HG03460 (cell line): ENCODE measurements at regions not wholly inside any gene's neighbourhood (a gene's known extent, or its start where the extent isn't known, plus 50 kb on each side); places are given as distances from the start of the nearest gene placed in this dataset.
A peak's percentile ranks its signal among the peaks of the same experiment; 100 is the strongest.
"Not testable (repeated sequence)": the region's sequence is repeated elsewhere in the genome, so short reads cannot be mapped to it uniquely, and the experiment has no call there.

Experiments
- ATAC-seq: cut with Tn5 transposase; IDR thresholded peaks from one replicate; pipeline ENCODE4 v1.9.1; 2021; ENCODE audit not compliant: unreplicated experiment

DNA sequence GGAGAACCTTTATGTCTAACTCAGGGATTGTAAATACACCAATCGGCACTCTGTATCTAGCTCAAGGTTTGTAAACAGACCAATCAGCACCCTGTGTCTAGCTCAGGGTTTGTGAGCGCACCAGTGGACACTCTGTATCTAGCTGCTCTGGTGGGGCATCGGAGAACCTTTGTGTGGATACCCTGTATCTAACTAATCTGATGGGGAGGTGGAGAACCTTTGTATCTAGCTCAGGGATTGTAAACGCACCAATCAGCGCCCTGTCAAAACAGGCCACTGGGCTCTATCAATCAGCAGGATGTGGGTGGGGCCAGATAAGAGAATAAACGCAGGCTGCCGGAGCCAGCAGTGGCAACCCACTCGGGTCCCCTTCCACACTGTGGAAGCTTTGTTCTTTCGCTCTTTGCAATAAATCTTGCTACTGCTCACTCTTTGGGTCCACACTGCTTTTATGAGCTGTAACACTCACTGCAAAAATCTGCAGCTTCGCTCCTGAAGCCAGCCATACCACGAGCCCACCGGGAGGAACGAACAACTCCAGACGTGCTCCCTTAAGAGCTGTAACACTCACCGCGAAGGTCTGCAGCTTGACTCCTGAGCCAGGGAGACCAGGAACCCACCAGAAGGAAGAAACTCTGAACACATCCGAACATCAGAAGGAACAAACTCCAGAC is 1673.2 kb upstream of the B3GALT2 start:
- ATAC-seq, result not testable (repeated sequence)

DNA sequence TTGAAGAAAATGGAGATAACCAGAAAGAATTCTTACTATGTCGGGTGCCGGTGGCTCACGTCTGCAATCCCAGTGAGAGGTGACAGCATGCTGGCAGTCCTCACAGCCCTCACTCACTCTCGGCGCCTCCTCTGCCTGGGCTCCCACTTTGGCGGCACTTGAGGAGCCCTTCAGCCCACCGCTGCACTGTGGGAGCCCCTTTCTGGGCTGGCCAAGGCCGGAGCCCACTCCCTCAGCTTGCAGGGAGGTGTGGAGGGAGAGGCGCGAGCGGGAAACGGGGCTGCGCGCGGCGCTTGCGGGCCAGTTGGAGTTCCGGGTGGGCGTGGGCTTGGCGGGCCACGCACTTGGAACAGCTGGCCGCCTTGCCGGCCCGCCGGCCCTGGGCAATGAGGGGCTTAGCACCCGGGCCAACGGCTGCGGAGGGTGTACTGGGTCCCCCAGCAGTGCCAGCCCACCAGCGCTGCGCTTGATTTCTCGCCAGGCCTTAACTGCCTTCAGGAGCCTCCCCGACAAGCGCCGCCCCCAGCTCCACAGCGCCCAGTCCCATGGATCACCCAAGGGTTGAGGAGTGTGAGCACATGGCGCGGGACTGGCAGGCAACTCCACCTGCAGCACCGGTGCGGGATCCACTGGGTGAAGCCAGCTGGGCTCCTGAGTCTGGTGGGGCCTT is 1672.5 kb upstream of the B3GALT2 start:
- not testable (repeated sequence) for ATAC-seq

DNA sequence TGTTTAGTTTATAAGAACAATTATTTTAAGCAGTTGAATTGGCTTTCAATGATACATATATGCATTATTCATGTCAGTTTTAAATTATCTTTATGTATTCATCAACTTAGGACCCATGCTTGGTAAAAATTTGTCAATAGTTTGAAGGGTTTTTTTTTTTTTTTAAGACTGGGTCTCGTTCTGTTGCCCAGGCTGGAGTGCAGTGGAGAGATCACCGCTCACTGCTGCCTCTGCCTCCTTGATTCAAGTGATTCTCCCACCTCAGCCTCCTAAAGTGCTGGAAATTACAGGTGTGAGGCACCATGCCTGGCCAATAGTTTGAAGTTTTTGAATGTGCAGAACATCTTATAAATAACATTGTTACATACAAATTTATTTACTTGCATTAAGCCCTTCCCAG is 1671.0 kb upstream of the B3GALT2 start:
- ATAC-seq, result no peak

DNA sequence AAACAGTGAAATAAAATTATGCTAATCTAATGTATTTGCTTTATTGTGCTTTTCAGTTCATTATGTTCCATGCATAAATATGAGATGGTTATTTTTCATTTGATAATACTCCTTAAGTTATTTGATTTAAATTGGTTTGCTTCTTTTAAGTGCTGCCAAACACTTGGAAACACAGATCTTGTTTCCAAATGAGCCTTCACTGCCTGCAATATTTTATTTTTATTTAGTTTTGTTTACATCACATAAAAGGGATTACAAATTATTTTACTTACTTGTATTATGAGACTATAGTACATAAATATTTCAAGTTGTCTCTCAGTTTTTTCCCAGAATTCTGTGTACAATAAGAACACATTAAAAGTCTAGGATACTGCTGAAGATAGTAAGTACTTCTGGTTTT is 1662.4 kb upstream of the B3GALT2 start:
- ATAC-seq, result no peak

DNA sequence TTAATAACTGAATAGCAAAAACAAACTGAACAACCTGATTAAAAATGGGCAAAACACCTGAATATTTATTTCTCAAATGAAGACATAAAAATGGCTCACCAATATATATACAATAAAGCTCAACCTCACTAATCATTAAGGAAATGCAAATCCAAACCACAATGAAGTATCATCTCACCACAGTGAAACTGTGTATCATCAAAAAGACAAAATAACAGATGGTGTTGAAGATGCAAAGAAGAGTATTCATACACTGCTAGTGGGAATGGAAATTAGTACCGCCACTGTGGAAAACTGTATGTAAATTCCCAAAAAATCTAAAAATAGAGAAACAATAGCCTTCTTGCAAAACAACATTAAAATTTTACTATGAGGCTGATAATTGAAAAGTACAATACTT is 1660.1 kb upstream of the B3GALT2 start:
- peak; percentile 87 for ATAC-seq

DNA sequence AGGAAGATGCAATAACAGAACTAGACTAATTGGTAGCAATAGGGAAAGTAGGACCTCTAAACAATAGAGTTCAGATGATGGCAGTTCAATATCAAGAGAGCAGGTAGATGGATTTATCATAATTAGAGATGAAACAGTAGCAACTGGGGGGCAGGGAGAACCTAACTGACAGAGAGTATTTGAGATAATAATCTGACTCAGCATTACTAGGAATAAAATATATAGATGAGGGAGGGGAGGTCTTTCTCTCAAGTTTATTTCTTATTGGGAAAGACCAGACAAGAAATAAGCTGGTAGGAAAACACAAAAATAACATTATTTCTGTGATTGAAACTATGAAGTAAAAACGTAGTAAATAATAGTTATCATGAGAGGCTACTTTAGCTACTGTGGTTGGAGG is 1656.7 kb upstream of the B3GALT2 start:
- ATAC-seq, result no peak

DNA sequence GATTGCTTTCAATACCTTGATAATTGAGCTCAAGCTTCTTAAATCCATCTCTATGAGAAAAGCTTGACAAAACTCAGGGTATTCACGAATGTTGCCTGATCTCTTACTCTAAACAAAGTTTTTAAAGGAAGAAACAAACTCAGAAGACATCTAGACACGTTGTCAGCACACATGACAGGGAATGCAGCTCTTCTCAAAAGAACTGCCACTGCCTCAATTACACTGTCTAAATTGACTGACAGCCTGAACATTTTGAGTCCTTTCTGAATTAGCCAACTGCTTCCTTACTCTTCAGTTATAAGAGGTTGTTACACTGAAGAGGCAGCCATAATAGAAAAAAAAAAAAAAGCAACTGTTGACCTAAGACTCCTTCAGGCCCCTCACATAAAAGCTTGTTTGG is 1646.7 kb upstream of the B3GALT2 start:
- no peak for ATAC-seq

DNA sequence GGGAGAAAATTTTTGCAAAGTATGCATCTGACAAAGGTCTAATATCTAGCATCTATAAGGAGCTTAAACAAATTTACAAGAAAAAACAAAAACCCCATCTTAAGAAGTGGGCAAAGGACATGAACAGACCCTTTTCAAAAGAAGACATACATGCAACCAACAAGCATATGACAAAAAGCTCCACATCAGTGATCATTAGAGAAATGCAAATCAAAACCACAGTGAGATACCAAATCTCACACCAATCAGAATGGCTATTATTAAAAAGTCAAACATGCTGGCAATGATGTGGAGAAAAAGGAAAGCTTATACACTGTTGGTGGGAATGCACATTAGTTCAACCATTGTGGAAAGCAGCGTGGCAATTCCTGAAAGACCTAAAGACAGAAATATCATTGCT is 1645.2 kb upstream of the B3GALT2 start:
- not testable (repeated sequence) for ATAC-seq

DNA sequence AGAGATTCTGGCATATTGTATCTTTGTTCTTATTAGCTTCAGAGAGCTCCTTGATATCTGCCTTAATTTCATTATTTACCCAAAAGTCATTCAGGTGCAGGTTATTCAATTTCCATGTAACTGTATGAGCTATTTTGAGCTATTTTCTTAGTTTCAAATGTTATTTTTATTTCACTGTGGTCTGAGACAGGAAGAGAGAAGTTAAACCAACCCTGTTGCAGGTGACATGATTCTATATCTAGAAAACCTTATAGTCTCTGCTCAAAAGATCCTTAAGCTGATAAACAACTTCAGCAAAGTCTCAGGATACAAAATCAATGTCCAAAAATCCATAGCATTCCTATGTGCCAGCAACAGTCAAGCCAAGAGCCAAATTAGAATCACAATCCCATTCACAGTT is 1644.0 kb upstream of the B3GALT2 start:
- ATAC-seq, result peak; percentile 83

DNA sequence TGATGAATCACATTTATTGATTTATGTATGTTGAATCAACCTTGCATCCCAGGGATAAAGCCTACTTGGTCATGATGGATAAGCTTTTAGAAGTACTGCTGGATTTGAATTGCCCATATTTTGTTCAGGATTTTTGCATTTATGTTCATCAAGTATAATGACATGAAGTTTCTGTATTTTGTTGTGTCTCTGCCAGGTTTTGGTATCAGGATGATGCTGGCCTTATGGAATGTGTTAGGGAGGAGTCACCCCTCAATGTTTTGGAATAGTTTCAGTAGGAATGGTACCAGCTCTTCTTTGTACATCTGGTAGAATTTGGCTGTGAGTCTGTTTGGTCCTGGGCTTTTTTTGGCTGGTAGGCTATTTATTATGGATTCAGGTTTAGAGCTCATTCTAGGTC is 1643.1 kb upstream of the B3GALT2 start:
- ATAC-seq, result no peak

DNA sequence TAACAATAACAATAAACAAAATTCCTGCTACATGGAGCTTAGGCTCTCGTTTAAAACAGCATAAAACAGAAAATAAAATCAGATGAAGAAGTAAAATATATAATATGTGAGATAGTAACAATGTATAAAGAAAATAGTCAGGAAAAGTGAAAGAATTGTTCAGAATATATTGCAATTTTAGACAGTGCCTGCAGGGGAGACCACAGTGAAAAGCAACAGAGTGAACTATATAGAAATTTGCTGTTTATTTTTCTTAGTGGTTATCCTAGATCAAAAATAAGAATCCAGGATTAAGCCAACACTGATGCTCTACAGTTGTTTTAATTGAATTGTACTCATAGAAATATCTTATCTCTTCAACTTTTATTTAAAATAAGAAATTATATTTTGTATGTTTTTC is 1639.0 kb upstream of the B3GALT2 start:
- no peak for ATAC-seq

DNA sequence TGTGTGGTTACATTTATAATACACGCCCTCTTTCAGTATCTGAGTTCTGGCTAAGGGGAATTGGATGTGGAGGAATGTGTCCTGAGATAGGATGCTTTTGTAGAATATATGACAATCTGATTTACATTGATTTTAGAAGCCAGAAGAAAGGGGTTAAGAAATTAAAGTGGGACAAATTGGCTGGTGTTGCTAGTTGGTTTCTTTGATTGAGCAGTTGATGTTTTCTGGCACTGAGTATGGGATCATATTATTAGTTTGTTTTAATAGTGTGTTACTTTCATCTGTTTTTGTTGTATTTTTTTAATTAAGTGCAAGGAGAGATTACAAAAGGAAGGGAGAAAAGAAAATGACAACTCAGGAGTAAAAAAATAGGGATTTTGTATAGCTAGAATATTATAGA is 1634.7 kb upstream of the B3GALT2 start:
- ATAC-seq, result no peak

DNA sequence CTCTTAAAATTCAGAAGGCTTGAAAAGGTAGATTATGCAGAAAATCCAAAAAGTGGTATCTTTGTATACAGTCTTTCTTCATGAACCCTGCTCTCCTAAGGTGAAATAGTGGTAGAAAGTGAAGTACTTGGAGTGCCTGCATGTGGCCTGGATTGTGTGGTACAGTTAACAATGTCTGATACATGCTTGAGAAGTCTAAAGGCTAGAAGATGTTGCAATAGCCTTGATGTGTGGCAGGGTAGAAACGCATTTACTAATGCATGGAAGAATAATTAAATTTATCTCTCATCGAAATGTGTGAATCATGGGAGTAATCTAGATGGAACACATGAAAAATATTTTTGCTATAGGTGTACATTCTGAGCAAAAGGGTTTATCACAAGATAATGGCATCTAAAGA is 1632.3 kb upstream of the B3GALT2 start:
- no peak for ATAC-seq

DNA sequence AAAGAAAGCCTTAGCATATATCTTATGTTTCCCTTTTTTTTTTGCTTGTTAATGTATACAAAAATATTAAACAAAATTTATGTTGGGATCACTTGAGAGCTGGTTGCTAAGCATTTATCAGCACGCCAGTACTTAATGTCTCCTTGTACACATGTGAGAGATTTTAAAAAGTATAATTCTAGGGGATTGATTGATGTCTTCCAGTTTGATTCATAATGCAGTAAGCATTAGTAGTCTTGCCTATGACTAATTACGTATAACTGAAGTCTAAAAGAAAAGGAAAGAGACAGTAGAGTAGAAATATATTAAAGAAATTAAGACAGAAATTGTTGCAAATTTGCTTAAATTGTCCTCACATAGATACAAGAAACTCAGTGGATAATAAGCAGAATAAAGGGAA is 1630.4 kb upstream of the B3GALT2 start:
- ATAC-seq, result no peak

DNA sequence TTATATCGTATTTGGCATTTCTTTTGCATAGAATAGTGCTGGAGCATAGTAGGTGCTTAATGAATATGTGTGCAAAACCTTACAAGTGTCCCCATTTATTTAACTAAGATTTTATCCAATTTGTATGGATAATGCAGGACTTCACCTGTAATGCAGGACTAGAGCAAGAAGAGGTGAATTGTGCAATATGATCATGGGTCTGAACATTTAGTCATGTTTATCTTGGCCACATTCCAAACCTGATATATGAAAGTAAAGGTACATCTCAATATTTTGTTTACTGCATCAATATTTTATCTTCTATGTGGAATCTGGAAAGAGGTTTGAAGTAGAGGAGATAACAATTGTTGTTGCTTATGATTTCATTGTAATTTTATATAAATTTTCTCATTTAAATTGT is 1626.7 kb upstream of the B3GALT2 start:
- no peak for ATAC-seq

DNA sequence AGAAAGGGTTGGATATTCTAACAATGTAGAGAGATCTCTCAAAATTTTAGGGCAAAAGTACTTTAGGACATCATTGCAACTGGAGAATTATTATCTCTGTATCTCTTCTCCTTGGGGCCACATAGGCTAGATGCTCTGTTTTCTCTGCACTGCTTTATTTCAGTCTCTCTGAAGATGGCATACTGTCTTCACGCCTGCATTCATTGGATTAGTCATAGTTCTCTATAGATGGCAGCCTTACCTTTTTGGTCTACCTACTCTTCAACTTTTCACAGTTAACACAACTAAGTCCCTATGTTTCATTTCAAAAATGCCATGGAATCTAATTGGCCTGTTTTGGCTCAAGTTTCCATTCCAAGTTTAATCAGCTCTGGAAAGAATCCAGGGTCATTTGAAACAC is 1623.3 kb upstream of the B3GALT2 start:
- no peak for ATAC-seq

DNA sequence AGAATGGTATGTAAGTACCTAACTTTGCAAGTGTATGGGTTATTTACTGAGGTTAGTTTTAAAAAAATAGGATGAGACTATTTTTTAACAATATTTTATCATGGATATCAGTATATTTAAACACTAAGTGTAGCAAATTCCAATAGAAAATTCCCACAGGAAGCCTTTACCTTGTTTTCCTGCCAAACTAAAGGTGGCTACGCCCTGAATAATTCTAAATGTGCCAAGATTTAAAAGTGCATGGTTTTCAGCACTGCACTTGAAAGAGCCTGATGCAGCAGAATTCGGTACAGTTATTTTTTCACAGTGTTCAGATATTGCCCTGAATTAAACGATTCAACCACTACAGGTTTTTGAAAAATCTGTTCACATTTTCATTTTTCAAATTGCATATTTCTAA is 1622.8 kb upstream of the B3GALT2 start:
- ATAC-seq, result no peak

DNA sequence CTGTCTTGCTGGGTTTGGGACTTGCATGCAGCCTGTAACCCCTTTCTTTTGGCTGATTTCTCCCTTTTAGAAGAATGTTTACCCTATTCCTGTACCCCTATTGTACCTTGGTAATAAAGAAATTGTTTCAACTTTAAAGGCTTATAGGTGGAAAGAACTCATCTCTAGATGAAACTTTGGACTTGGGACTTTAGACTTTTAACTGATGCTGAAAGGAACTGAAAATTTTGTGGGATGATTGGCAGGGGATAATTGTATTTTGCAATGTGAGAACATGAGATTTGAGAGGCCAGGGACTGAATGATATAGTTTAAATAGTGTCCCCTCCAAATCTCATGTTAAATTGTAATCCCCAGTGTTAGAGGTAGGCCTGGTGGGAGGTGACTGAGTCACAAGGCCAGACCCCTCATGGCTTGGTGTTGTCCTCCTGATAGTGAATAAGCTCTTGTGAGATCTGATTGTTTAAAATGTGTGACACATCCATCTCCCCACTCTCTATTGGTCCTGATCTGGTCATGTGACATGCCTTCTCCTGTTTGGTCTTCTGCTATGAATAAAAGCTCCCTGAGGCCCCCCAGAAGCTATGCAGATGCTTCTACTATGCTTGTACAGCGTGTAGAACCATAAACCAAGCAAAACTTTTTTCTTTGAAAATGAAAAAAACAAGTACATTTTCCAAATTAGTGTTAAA is 1621.3 kb upstream of the B3GALT2 start:
- no peak for ATAC-seq

DNA sequence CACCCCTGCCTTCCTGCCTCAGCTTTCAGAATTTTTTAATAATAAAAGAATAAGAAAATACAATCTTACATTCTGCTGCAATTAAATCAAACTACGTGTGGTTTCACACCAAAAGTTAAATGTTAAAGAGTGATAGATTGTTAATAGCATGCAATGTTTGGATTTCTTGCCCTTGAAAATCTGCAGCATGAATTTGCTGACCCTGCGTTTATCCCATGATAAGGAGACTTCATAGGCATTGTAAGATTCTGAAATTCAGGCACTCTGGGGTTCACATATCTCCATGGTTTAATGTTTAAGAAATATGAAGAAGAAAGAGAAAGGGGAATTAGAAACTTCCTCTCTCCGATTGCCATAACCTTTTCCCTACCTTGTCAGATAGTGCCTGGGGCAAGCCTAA is 1616.2 kb upstream of the B3GALT2 start:
- no peak for ATAC-seq

DNA sequence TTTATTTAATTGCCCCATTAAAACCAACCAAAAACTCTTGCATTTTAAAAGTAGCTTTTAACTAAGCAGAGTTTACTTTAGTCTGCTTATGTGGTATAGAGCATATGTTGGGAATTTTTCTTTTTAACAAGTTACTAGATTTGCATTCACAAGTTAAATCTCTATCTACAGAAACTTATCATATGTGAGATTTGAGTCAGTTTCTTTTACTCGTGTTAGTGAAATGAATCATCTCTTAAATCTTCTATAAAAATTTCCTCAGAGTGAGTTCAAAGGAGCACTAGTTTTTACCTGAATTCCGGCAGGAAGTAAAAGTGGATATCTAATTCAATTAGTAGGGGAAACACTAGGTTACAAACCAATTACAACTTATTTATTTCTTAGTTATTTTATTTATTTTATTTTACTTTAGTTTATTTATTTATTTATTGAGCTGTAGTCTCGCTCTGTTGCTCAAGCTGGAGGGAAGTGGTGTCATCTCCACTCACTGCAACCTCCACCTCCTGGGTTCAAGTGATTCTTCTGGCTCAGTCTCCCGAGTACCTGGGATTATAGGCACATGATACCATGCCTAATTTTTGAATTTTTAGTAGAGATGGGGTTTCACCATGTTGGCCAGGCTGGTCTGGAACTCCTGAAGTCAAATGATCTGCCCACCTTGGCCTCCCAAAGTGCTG is 1609.6 kb upstream of the B3GALT2 start:
- ATAC-seq, result peak; percentile 67

DNA sequence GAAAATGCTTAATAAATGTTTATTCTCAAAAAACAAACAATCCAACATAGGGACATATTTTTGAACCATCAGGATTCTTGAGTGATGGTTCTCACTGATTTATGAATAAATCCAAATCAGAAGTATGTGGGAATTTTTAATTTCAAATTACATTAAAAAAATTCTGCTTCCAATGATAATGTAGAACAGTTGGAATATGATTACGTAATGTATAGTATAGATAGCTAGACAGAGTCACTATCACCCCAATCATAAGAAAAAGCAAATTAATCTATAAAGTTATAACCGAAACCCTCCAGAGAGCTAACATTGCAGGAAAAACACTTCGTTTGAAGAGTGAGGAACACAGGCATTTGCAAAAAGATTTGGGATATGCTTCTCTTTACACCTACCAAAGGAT is 1600.6 kb upstream of the B3GALT2 start:
- no peak for ATAC-seq

DNA sequence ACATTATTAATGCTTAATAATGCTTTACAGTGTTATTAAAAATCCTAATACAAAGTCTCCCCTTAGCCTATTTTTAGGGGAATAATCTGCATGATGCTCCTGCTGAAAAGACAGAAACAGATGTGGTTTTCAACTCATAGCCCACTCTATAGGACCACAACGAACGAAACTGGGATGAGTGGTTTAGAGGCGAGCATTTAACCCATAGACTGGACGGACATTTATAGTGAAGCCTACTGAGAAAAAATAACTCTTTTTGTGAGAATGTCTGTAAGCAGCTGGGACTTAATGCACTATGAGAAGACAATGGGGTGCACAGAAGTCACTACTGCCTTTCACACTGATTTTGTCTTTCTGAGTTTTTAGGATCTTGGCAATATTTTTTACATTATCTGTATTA is 1599.6 kb upstream of the B3GALT2 start:
- no peak for ATAC-seq
